ENCODE measurements at regions not wholly inside any gene's neighbourhood (a gene's known extent, or its start where the extent isn't known, plus 50 kb on each side); places are given as distances from the start of the nearest gene placed in this dataset.

DNA sequence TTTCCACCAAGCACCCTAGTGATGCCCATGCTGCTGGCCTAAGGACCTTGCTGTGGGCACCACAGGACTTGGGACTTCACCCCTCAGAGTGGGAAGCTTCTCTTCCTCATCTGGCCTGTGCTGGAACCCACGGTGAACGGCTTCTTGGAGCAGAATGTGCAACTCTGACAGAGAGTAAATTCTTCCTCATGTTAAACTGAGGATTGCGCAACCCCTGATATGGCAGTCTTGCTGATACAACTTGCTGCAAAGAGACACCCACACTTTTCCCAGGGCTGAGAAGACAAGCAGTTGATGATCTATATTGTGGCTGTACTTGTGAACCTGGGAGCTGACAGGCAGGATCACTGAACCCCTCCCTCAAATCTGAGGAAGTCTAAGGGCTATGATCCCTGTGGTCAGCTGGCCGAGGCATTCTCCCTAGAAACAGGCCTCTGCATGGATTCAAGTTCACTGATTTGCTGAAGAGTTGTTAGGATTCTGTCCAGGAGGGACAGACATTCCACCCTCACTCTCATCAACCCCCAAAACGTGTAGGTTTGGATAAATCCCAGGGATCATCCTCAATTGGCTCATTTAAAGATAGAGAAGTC is 307.2 kb downstream of the MTRR start:
- no peak overlapping the region for H2AFZ ChIP-seq (ENCODE audit: control insufficient read depth, low read depth, low read length)
- H3K4me3 ChIP-seq = no peak overlapping the region
- FAIRE-seq (no peak), ATAC-seq (no peak), DNase-seq (ENCODE audit: low read depth, low spot score) (no peak)
- intact Hi-C loops (cut with micrococcal nuclease; ENCODE audit: unreplicated experiment) = no loop called here
- ChIA-PET CTCF (no interaction called here), RAD21 (ENCODE audit: unreplicated experiment) (no interaction called here), SMC1A (ENCODE audit: uncharacterized antibody, unreplicated experiment) (no interaction called here), POLR2A (no interaction called here)
- no peak overlapping the region for H3K4me2 ChIP-seq (ENCODE audit: control insufficient read depth, insufficient read depth)
- in situ Hi-C loops (cut with MboI) = no loop called here
- no peaks in the 10 kb centered on the region for H4K20me1 ChIP-seq (ENCODE audit: control insufficient read depth, insufficient read depth)
- H3K27me3 ChIP-seq (replicated peaks in 1 of 2; ENCODE audit: control insufficient read depth in 2 of 2, insufficient read depth in 2 of 2, low read length in 1 of 2) = no peaks in the 10 kb centered on the region
- no peaks in the 10 kb centered on the region for H3K9me3 ChIP-seq (replicated peaks; ENCODE audit: control insufficient read depth, insufficient read depth, low read length)
- no peaks in the 10 kb centered on the region for H3K79me2 ChIP-seq (ENCODE audit: control insufficient read depth, insufficient read depth, low read length)
- BruUV-seq (replicated peaks) = no TSS peak
- no peaks in the 10 kb centered on the region for H3K4me1 ChIP-seq (ENCODE audit: control insufficient read depth, insufficient read depth, low read length)
- TF ChIP-seq CEBPB (IDR thresholded peaks at IDR 0.05; ENCODE audit: borderline replicate concordance in 1 of 2, low read depth in 2 of 2, low read length in 2 of 2) (peak in 1 of 2 experiments; percentile 39; a peak in 1 of 4 replicates), WRNIP1 (IDR thresholded peaks at IDR 0.05; ENCODE audit: borderline replicate concordance, low read depth, low read length) (no peak)
- no peaks in the 10 kb centered on the region for H3K36me3 ChIP-seq (ENCODE audit: control insufficient read depth in 2 of 2, insufficient read depth in 2 of 2, low read length in 1 of 2)
- H3K27ac ChIP-seq (ENCODE audit: control insufficient read depth, insufficient read depth) = no peak overlapping the region
- no peak overlapping the region for H3K9ac ChIP-seq (ENCODE audit: control insufficient read depth, insufficient read depth, low read length)
- 20% methylated on average over 5 of the region's 5 CpGs for WGBS (ENCODE audit: insufficient coverage, insufficient replicate concordance, low lambda C conversion rate, missing lambda C conversion rate)

DNA sequence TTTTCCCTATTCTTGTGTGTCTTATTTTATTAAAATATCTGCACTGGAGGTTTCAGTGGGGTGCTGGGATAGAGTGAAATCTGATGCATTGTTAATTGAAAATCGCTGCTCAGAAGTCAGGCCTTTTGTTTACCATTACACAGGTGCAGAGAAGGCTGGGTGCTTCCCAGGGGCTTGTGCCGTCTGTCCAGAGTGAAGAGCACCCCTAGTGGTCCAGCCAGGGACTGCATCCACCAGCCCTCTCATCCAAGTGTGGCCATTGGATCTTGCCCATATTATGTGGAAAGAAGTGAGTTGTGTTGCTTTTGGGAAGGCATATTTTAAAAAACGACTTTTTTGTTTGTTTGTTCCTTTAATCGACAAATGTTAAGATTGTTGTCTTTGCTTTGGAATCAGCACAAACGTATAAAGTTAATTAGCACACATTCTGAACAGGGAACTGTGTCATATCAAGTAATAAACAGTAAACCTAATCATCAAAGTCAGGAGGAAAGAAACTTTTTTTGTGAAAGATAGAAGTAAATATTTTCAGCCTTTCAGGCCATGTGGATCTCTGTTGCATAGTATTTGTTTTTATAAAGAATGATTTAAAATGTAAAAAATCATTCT is 315.6 kb downstream of the MTRR start:
- WGBS (ENCODE audit: insufficient coverage, insufficient replicate concordance, low lambda C conversion rate, missing lambda C conversion rate) = under 1% methylated on average over 5 of the region's 5 CpGs
- SMC1A ChIA-PET (ENCODE audit: uncharacterized antibody, unreplicated experiment) = interaction anchor here (0.9 kb wide), 1 partner anchor 298 kb away, joined by 4 read pairs; no protein-coding TSS in a partner anchor
- intact Hi-C loops (cut with micrococcal nuclease; ENCODE audit: unreplicated experiment) = loop anchor here (5.0 kb wide), 1 partner anchor 257 kb away; no protein-coding TSS in a partner anchor
- TF ChIP-seq ETV6 (conservative IDR thresholded peaks at IDR 0.05 in 1 of 2, IDR thresholded peaks at IDR 0.05 in 1 of 2; ENCODE audit: borderline replicate concordance in 1 of 2, low read depth in 1 of 2) (no peak), CHD4 (IDR thresholded peaks at IDR 0.05) (no peak), BACH1 (IDR thresholded peaks at IDR 0.05; ENCODE audit: borderline replicate concordance) (no peak), RELA (IDR thresholded peaks at IDR 0.05; ENCODE audit: borderline replicate concordance, partially characterized antibody) (no peak), SP1 (IDR thresholded peaks at IDR 0.05; ENCODE audit: low read depth, low read length) (no peak), ZNF207 (IDR thresholded peaks at IDR 0.05; ENCODE audit: borderline replicate concordance) (no peak), SRF (IDR thresholded peaks at IDR 0.05; ENCODE audit: low read depth in 2 of 2, low read length in 2 of 2) (no peak), FOS (IDR thresholded peaks at IDR 0.05; ENCODE audit: borderline replicate concordance, extremely low read depth, insufficient read length) (no peak), RAD21 (IDR thresholded peaks at IDR 0.05; ENCODE audit: insufficient read depth, low read depth, low read length) (peak; percentile 55), BMI1 (IDR thresholded peaks at IDR 0.05; ENCODE audit: borderline replicate concordance) (no peak)
- TF ChIP-seq, protein P1, sequence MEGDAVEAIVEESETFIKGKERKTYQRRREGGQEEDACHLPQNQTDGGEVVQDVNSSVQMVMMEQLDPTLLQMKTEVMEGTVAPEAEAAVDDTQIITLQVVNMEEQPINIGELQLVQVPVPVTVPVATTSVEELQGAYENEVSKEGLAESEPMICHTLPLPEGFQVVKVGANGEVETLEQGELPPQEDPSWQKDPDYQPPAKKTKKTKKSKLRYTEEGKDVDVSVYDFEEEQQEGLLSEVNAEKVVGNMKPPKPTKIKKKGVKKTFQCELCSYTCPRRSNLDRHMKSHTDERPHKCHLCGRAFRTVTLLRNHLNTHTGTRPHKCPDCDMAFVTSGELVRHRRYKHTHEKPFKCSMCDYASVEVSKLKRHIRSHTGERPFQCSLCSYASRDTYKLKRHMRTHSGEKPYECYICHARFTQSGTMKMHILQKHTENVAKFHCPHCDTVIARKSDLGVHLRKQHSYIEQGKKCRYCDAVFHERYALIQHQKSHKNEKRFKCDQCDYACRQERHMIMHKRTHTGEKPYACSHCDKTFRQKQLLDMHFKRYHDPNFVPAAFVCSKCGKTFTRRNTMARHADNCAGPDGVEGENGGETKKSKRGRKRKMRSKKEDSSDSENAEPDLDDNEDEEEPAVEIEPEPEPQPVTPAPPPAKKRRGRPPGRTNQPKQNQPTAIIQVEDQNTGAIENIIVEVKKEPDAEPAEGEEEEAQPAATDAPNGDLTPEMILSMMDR (IDR thresholded peaks at IDR 0.05 in 2 of 3, conservative IDR thresholded peaks at IDR 0.05 in 1 of 3; ENCODE audit: control insufficient read depth in 2 of 3, extremely low read depth in 1 of 3, insufficient read depth in 1 of 3, low read depth in 3 of 3, low read length in 3 of 3) = peak; percentile 73 to 95 (median 91)

More for the DNA sequence above, 315.6 kb downstream of the MTRR start:
- DNase-seq (ENCODE audit: low read depth, low spot score) (no peak), FAIRE-seq (peak; percentile 49), ATAC-seq (peak; percentile 86)
- Histone ChIP-seq H2AFZ (ENCODE audit: control insufficient read depth, low read depth, low read length) (no peak overlapping the region), H3K27me3 (replicated peaks in 1 of 2; ENCODE audit: control insufficient read depth in 2 of 2, insufficient read depth in 2 of 2, low read length in 1 of 2) (no peaks in the 10 kb centered on the region), H4K20me1 (ENCODE audit: control insufficient read depth, insufficient read depth) (no peaks in the 10 kb centered on the region), H3K9me3 (replicated peaks; ENCODE audit: control insufficient read depth, insufficient read depth, low read length) (no peaks in the 10 kb centered on the region), H3K4me3 (no peak overlapping the region), H3K4me2 (ENCODE audit: control insufficient read depth, insufficient read depth) (no peak overlapping the region), H3K36me3 (ENCODE audit: control insufficient read depth in 2 of 2, insufficient read depth in 2 of 2, low read length in 1 of 2) (no peaks in the 10 kb centered on the region), H3K4me1 (ENCODE audit: control insufficient read depth, insufficient read depth, low read length) (no peaks in the 10 kb centered on the region), H3K79me2 (ENCODE audit: control insufficient read depth, insufficient read depth, low read length) (no peaks in the 10 kb centered on the region), H3K27ac (ENCODE audit: control insufficient read depth, insufficient read depth) (no peak overlapping the region), H3K9ac (ENCODE audit: control insufficient read depth, insufficient read depth, low read length) (no peak overlapping the region)
- in situ Hi-C loops (cut with MboI) = no loop called here
- BruUV-seq (replicated peaks) = no TSS peak
- ChIA-PET RAD21 (ENCODE audit: unreplicated experiment) (no interaction called here), POLR2A (interaction anchor here (0.7 kb wide), 1 partner anchor 217 kb away, joined by 3 read pairs; no protein-coding TSS in a partner anchor), CTCF (interaction anchor here (0.7 to 2.2 kb wide), 2 partner anchors 78 to 257 kb away, joined by 3 to 5 read pairs; no protein-coding TSS in a partner anchor)

Data from GM12878 (cell line).